Sigmoid colon (tissue), 4 donors: ENCODE measurements at regions not wholly inside any gene's neighbourhood (a gene's known extent, or its start where the extent isn't known, plus 50 kb on each side); places are given as distances from the start of the nearest gene placed in this dataset.

Experiments used
- CTCF ChIP-seq, 4 experiments: fragments of 450-650 bp in 3 of 4; fragments of 200-600 bp in 1 of 4; IDR thresholded peaks; one replicate each; pipeline ENCODE4 v1.5.1; 2016 to 2019; ENCODE audit warnings: antibody characterized with exemption in 4 of 4, mild to moderate bottlenecking in 3 of 4, moderate library complexity in 2 of 4
- EP300 ChIP-seq, 4 donors: sonication (generic); formaldehyde crosslinking; IDR thresholded peaks; one replicate each; pipeline ENCODE4 v1.6.1; 2017; ENCODE audit warnings: antibody characterized with exemption in 4 of 4
- POLR2A ChIP-seq, 2 donors: fragments of 450-650 bp; IDR thresholded peaks; one replicate each; pipeline ENCODE4 v1.6.1; 2016; ENCODE audit warnings: antibody characterized with exemption in 2 of 2, mild to moderate bottlenecking in 2 of 2, moderate library complexity in 2 of 2
- POLR2AphosphoS5 ChIP-seq, 4 donors: sonication (generic); formaldehyde crosslinking; IDR thresholded peaks; one replicate each; pipeline ENCODE4 v1.6.1; 2017; ENCODE audit warnings: antibody characterized with exemption in 4 of 4

DNA sequence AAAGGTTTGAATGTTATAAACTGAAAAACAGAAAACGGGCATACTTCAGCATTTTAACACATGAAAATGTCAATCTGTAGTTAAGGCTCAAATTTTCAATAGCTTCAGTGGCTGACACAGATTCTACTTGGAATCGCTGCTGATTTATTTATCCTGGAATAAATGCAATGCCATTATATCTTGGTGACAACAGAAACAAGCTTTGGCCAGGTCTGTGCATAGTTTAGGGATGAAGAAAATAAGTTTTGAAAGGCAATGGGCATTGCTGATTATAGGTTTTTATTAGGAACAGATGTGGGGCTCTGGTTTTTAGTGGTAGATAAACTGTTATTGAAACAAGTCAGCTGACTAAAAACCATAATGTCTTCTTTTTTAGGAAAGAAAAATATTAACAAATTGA, 96.8 kb upstream of the SOX4 start:
- TF ChIP-seq CTCF (IDR thresholded peaks at IDR 0.05) (no peak), POLR2AphosphoS5 (IDR thresholded peaks at IDR 0.05) (no peak), EP300 (IDR thresholded peaks at IDR 0.05) (no peak), POLR2A (IDR thresholded peaks at IDR 0.05) (no peak)
